ENCODE measurements at regions not wholly inside any gene's neighbourhood (a gene's known extent, or its start where the extent isn't known, plus 50 kb on each side); places are given as distances from the start of the nearest gene placed in this dataset.

DNA sequence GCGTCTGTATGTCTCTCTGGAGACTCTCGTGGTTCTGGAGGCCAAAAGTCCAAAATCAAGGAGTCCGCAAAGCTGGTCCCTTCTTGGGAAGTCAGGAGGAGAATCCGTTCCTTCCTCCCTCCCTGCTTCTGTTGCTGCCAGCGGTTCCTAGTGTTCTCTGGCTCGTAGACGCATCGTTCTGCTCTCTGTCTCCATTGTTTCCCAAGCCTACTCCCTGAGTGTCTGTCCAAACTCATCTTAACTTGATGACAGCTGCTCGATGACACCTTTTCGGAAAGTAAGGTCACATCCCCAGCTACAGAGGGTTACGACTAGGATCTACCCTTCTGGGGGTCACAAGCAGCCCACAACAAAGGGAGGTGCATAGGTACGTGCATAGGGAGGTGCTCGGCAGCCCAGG, 80.7 kb upstream of the FOXF1 start:
- DNase-seq = no peak

- no peak for DNase-seq
Measured at GRCh38 chr16:86430814-86431213, 79.5 kb upstream of the FOXF1 start.

DNA sequence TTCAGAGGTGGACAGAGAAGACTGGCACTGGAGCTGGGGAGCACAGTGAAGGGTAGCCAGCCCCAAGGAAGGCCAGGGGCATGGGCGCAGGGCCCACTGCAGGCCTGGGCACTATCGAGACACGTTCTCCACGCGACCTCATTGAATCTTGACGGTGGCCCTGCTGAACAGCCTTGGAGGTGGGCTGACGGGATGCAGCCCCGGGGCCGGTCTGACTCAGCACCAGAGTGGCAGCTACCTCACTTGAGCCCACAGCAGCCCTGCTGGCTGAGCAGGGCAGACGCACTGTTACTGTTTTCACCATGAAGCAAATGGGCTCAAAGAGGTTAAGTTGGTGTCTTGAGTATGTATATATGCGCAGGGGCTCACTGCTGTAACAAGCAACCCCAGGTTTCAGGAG, 78.8 kb upstream of the FOXF1 start:
- no peak for DNase-seq

- no peak for DNase-seq
Measured at GRCh38 chr16:86432048-86432447, 78.3 kb upstream of the FOXF1 start.

DNA sequence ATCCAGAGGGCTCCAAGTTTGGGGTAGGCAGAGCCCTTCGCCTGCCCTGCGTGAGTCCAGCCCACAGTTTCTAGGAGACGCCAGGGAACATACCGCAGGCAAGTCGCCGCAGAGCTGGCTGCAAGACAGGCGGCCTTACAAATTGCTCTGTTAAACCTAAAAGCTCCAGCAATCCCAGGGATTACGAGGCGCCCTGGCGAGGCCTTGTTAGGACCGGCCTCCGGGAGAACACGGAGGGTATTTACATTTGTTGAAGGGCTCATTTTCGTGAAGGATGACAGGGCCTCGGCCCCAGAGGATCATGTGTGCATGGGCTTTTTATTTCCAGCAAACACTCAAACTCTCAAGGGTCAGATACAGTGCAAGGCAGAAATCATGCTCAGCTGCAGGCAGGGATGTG, 77.6 kb upstream of the FOXF1 start:
- no peak for DNase-seq

GRCh38 chr16:86436466-86437185, 73.7 kb upstream of the FOXF1 start:
- DNase-seq = no peak

GRCh38 chr16:86437348-86437747, 73.0 kb upstream of the FOXF1 start:
- DNase-seq = no peak

GRCh38 chr16:86442703-86443102, 67.6 kb upstream of the FOXF1 start:
- DNase-seq = no peak

DNA sequence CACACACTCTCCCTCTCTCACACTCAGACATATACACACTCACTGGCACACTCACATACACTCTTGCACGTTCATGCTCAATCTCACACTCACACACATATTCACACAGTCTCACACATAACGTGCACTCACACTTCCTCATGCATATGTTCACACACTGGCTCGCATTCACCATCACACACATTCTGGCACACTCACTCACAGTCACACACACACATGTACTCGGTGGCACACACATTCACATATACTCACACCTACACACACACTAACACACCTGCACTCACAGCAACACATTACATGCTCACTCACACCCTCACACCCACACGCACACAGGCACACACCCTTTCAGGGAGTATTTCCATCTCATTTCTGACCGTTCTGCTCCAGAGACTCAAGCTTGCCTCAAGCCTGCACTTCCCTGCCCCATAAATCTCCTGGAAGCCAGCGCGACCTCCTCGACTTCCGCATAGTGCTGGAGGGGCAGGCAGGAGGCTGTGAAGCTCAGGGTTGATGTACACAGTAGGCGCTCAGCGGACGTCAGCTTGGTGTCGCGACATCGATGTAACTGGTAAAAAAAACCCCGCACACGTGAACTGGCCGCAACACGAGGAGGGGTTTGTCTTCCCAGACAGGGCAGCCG, 66.7 kb upstream of the FOXF1 start:
- no peak for DNase-seq

- DNase-seq = no peak
Measured at GRCh38 chr16:86444261-86444660, 66.1 kb upstream of the FOXF1 start.

DNA sequence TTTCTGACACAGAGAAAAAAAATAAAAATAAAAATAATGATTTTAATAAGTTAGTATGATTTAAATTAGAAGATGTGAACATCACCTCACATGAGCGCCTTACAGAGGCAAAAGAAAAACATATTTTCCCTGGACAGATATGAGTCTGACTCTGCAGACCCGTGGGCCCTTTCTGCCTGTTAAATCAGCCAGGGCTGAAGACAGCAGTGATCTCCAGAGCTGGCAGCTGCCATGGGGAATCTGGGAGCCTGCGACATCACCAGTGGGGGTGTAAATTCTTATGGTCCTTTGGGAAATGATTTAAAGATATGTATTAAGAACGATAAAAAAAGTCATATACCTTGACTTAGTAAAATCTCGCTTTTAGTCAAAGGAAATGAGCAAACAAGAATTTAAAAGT, 65.7 kb upstream of the FOXF1 start:
- DNase-seq = no peak

GRCh38 chr16:86446279-86446678, 64.0 kb upstream of the FOXF1 start:
- DNase-seq = no peak

DNA sequence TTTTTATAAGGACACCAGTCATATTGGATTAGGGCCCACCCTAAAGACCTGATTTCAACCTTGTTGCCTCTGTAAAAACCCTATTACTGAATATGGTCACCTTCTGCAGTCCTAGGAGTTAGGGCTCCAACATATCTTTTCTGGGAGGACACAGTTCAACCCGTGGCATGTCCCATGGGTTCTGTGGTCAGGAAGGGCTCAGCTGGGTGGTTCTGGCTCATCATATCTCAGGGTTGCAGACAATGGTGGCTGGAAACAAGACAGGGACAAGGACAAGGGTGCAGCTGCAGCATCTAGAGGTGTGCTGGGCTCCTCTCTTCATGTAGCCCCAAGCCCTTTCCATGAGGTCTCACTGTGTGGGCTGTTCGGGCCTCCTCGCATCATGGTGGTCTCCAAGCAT, 63.1 kb upstream of the FOXF1 start:
- DNase-seq = no peak

DNA sequence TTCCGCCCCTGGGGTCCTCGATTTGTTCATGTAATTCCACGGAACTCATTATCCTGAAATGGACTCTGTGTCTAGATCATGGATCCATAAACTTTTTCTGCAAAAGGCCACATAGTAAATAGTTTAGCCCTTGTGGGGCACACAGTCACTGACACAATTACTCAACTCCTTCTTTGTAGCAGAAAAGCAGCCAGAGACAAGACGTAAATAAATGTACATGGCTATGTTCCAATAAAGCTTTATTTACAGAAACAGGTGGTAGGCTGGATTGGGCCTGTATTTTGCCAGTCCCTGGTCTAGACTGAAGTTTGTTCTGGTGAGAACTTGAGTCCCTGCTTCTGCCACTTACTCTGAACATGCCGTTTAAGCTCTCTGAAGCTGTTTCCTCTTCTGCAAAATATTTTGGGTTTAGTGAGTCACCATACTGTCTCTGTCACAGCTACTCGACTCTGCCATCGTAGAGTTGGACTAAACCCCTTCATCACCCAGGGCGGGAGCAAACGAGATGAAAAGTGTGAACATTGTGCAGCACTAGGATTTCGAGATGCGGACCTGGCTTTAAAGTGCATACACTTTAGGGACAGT, 61.9 kb upstream of the FOXF1 start:
- no peak for DNase-seq

DNA sequence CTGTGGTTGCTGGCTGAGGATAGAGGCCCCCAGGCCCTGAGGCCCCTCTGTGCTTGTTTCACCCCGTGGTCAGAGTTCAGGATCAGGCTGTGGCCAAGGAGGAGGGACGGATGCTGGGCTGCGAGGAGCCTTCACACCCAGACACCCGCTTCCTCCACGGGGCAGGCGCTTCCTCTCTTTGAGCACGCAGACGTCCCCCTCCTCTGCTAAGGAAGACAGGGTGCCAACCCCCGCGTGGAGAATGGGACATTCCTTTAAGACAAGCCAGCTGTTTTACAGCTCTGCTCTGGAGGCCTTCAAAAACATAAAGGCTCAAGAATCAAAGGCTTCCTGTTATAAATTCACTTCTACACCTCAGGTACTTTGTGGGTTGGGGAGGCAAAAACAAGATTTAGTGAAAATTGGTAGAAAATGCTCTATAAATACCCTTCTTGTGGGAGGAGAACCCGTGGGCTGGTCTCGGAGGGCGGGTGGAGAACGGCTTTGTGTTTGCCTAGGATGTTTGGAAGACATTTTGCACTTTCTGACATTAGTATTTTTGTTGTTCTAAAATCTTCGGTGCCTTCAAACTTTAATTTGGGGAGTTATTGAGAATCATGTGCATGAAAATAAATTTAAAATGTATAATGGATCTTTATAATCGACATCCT, 60.8 kb upstream of the FOXF1 start:
- no peak for DNase-seq

GRCh38 chr16:86450691-86451090, 59.6 kb upstream of the FOXF1 start:
- DNase-seq = no peak

DNA sequence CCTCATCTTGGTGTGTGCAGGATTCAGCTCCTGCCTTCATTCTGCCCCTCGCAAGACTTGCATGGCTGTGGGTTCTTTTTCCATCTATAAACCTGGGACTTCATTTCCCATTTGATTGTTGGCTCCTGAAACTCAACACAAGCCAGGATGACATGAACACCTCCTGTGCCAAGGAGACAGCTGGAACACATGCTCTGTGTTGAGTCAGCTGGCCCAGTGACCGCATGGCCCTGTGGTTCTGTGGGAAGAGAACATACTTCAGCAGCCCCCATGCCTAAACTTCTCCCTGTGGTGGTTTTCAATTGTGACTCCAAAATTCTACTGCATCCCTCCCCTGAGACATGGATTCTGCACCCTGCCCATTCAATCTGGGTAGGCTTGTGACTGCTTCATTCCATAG, 57.9 kb upstream of the FOXF1 start:
- no peak for DNase-seq

DNA sequence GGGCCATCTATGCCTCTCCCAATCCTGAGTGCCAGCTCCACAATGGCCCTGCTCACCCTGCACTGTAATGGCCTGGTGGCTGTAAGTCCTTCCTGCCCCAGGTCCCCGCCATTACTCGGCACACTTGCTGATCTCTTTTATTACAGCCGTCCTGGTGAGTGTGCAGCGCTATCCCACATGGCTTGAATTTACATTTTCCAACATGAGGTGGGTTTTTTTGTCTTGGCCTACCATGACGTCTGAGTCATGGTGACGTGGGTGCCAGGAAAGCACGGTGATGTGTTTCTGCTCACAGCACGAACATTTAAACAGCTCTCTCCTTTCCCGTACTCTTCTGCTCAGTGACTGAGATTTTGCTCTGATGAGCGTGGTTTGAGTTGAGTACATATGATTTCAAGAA, 55.2 kb upstream of the FOXF1 start:
- DNase-seq = no peak

DNA sequence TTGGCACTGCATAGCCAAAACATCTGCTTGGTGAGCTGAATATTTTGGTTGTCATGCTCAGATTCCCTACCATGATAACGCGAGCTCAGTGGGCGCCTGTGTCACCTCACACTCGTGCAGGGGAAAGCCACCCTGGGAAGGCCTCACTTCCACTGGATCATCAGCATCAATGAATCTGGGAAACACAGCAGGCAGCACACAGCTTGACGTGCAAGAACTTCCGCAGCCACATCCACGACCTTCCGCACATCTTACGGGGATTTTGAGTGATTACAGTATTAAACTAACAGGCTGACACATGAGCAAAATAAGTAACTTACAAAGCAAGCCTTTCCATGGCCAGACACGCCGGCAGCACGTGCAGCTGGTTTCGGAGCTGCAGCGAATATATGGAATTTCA, 54.7 kb upstream of the FOXF1 start:
- no peak for DNase-seq

DNA sequence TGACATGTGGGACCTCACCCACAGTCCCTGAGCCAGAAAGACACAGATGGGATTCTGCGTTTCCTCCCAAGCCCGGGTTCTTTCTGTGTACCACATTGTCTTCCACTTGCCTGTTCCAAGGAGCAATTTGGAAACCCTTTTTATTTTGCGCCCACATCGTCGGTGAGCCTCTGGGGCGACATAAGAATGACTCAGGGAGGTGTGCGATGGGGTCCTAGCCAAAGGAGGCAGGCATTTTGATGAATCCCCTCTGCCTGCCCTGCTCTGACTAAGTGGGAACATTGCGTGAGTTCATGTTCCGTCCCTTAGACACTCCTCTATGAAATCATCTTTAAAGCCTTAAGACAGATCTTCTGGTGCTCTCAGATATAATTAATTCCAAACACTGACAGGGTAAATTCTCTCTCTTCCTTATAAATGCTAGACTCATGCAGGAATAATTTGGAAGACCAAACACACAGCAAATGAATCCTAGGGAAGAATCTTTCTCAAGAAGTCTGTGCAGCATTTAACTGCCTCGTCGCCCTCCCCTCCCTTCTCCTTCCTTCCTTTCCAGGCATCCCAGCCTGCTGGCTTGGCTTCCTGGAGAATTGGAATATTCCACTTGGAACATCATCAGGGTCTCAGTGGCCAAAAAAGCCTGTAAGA, 52.7 kb upstream of the FOXF1 start:
- DNase-seq = no peak

DNA sequence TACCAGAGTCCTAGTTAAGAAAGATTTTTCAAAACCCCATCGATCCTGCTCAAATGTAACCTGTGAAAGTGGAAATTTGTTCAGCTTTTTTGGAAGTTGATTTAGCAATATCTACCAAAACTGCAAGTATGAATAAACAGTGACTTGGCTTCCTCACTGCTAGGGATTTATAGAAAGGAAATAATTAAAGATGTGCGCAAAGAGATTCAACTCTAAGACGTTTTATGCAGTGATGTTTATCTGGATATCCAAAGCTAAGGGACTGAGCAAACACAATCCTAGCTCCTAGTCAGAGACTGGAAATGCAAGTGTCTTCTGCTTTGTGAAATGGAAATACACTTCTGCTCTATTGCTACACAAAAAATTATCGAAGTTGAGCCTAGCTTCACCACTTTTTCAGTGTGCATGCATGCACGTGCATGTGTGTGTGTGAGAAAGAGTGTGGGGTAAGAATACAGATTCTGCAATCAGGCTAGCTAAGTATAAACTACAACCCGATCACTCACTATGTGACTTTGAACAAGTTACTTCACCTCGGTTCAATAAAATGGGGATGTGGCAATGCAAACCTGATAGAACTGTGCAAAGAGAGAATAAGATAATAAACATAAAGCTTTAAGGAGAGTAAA, 52.1 kb upstream of the FOXF1 start:
- DNase-seq = no peak

DNA sequence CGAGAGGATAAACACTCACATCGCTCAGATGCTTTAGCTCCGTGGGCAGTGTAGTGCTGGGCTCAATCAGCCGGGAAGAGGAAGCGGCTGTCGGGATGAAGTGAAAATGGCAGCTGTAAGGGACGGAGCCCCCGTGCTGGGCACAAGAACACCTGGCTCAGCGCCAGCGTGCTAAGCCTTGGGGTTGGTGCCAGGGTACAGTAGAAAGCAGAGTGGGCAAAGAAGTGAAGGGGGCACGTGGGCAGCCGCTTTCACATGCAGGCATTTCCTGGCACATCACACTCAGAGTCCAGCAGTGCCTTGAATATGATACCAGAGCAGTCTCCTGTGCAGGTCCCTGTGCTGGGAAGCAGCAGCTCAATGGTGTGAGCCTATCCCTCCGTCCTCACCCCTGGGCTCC, 51.1 kb upstream of the FOXF1 start:
- no peak for DNase-seq

Measured in activated CD8-positive, alpha-beta memory T cell treated with anti-CD3 and anti-CD28 coated beads, Interleukin-2, amount 50 U/mL, for 4 hours (primary cell).